GM19452 (cell line): ENCODE measurements at regions not wholly inside any gene's neighbourhood (a gene's known extent, or its start where the extent isn't known, plus 50 kb on each side); places are given as distances from the start of the nearest gene placed in this dataset.

ENCODE experiments used
- ATAC-seq: cut with Tn5 transposase; IDR thresholded peaks from one replicate; pipeline ENCODE4 v1.9.1; 2021; ENCODE audit not compliant: unreplicated experiment

GRCh38 chr2:30046979-30047378 lies 99.8 kb upstream of the YPEL5 start:
- ATAC-seq: no peak

GRCh38 chr2:30048636-30049175 lies 98.1 kb upstream of the YPEL5 start:
- no peak for ATAC-seq

GRCh38 chr2:30055548-30055947 lies 91.3 kb upstream of the YPEL5 start:
- ATAC-seq: no peak

- ATAC-seq: no peak
Measured at GRCh38 chr2:30060562-30060961, 86.2 kb upstream of the YPEL5 start.

- ATAC-seq: no peak
Measured at GRCh38 chr2:30068067-30068466, 78.7 kb upstream of the YPEL5 start.

GRCh38 chr2:30072250-30072842 lies 74.5 kb upstream of the YPEL5 start:
- no peak for ATAC-seq

GRCh38 chr2:30073523-30073922 lies 73.3 kb upstream of the YPEL5 start:
- no peak for ATAC-seq

GRCh38 chr2:30074023-30074422 lies 72.8 kb upstream of the YPEL5 start:
- ATAC-seq: no peak

- no peak for ATAC-seq
Measured at GRCh38 chr2:30078521-30078920, 68.3 kb upstream of the YPEL5 start.

- ATAC-seq: no peak
Measured at GRCh38 chr2:30084915-30085314, 61.9 kb upstream of the YPEL5 start.

GRCh38 chr2:30089171-30089570 lies 57.6 kb upstream of the YPEL5 start:
- ATAC-seq: no peak

GRCh38 chr2:30095402-30095801 lies 51.4 kb upstream of the YPEL5 start:
- no peak for ATAC-seq

- ATAC-seq: no peak
Measured at GRCh38 chr2:30096451-30096850, 50.4 kb upstream of the YPEL5 start.
